ENCODE measurements at regions not wholly inside any gene's neighbourhood (a gene's known extent, or its start where the extent isn't known, plus 50 kb on each side); places are given as distances from the start of the nearest gene placed in this dataset.
A peak's percentile ranks its signal among the peaks of the same experiment; 100 is the strongest.

- Mint-ChIP-seq H3K9me3 (no peaks in the 10 kb centered on the region), H3K4me3 (peak overlapping the region; percentile 60), H3K4me1 (peaks cover 21% of the 10 kb centered on the region), H3K27me3 (ENCODE audit: low read depth) (peaks cover 48% of the 10 kb centered on the region), H3K36me3 (no peaks in the 10 kb centered on the region), H3K27ac (no peak overlapping the region)
- peak; percentile 96 for TF ChIP-seq CTCF (IDR thresholded peaks at IDR 0.05; ENCODE audit: unreplicated experiment)
- DNase-seq (ENCODE audit: low spot score in 2 of 2, unreplicated experiment in 2 of 2): no peak
Measured at GRCh38 chr2:176554101-176555048, 285.1 kb downstream of the MTX2 start.

- Mint-ChIP-seq H3K4me3 (no peak overlapping the region), H3K27me3 (ENCODE audit: low read depth) (peaks cover 53% of the 10 kb centered on the region), H3K36me3 (no peaks in the 10 kb centered on the region), H3K27ac (no peak overlapping the region), H3K4me1 (peaks cover 24% of the 10 kb centered on the region), H3K9me3 (no peaks in the 10 kb centered on the region)
- no peak for TF ChIP-seq CTCF (IDR thresholded peaks at IDR 0.05; ENCODE audit: unreplicated experiment)
- DNase-seq (ENCODE audit: low spot score in 2 of 2, unreplicated experiment in 2 of 2): no peak
Measured at GRCh38 chr2:176555112-176555511, 285.9 kb downstream of the MTX2 start.

GRCh38 chr2:176555781-176556180 is 286.5 kb downstream of the MTX2 start:
- no peak for DNase-seq (ENCODE audit: low spot score in 2 of 2, unreplicated experiment in 2 of 2)
- Mint-ChIP-seq H3K4me1 (peaks cover 24% of the 10 kb centered on the region), H3K27me3 (ENCODE audit: low read depth) (peaks cover 57% of the 10 kb centered on the region), H3K4me3 (no peak overlapping the region), H3K36me3 (no peaks in the 10 kb centered on the region), H3K9me3 (no peaks in the 10 kb centered on the region), H3K27ac (no peak overlapping the region)
- no peak for TF ChIP-seq CTCF (IDR thresholded peaks at IDR 0.05; ENCODE audit: unreplicated experiment)

GRCh38 chr2:176556373-176556772 is 287.1 kb downstream of the MTX2 start:
- TF ChIP-seq CTCF (IDR thresholded peaks at IDR 0.05; ENCODE audit: unreplicated experiment): no peak
- no peak overlapping the region for H3K27ac Mint-ChIP-seq
- H3K9me3 Mint-ChIP-seq: no peaks in the 10 kb centered on the region
- H3K27me3 Mint-ChIP-seq (ENCODE audit: low read depth): peaks cover 57% of the 10 kb centered on the region
- no peak overlapping the region for H3K4me3 Mint-ChIP-seq
- H3K4me1 Mint-ChIP-seq: peaks cover 28% of the 10 kb centered on the region
- no peak for DNase-seq (ENCODE audit: low spot score in 2 of 2, unreplicated experiment in 2 of 2)
- H3K36me3 Mint-ChIP-seq: no peaks in the 10 kb centered on the region

- Mint-ChIP-seq H3K9me3 (no peaks in the 10 kb centered on the region), H3K4me1 (peaks cover 35% of the 10 kb centered on the region), H3K36me3 (no peaks in the 10 kb centered on the region), H3K27me3 (ENCODE audit: low read depth) (peaks cover 56% of the 10 kb centered on the region), H3K27ac (no peak overlapping the region), H3K4me3 (no peak overlapping the region)
- TF ChIP-seq CTCF (IDR thresholded peaks at IDR 0.05; ENCODE audit: unreplicated experiment): no peak
- no peak for DNase-seq (ENCODE audit: low spot score in 2 of 2, unreplicated experiment in 2 of 2)
Measured at GRCh38 chr2:176557821-176558220, 288.6 kb downstream of the MTX2 start.
